HCT116 (cell line): ENCODE measurements at regions not wholly inside any gene's neighbourhood (a gene's known extent, or its start where the extent isn't known, plus 50 kb on each side); places are given as distances from the start of the nearest gene placed in this dataset.
A peak's percentile ranks its signal among the peaks of the same experiment; 100 is the strongest.

Experiments
- ATAC-seq: fragments of 200-7000 bp; cut with Tn5 transposase; 2 replicates; pipeline ENCODE4 v1.9.1; 2020; ENCODE audit warnings: mild to moderate bottlenecking, moderate library complexity
- BruUV-seq: library from RNA; stranded (reverse); fragments of 400-500 nt; replicated peaks from 2 replicates; lab custom pipeline; 2021; lab: Mats Ljungman, UMichigan
- CTCF ChIA-PET: fragments of 300-600 bp; sonication (Branson Sonifier 250); formaldehyde crosslinking; loops from one replicate; lab custom pipeline; 2021; ENCODE audit warnings: antibody characterized with exemption; lab: Charles Lee
- POLR2A ChIA-PET: fragments of 300-600, 350-600 bp; sonication (Branson Sonifier 250); formaldehyde crosslinking; loops from one replicate; lab custom pipeline; 2021; ENCODE audit warnings: antibody characterized with exemption; lab: Charles Lee
- RAD21 ChIA-PET, 2 experiments: fragments of 300-600 bp; sonication (Branson Sonifier 250); formaldehyde crosslinking; loops; one replicate each; lab custom pipeline; 2023; ENCODE audit warnings: low total read pairs in 2 of 2; ENCODE audit not compliant: uncharacterized antibody in 2 of 2, unreplicated experiment in 2 of 2, low non-redundant PET in 1 of 2; lab: Charles Lee
- DNase-seq: peaks from one replicate; pipeline ENCODE4 v3.0.0-alpha.2; 2010; ENCODE audit warnings: low read depth, low spot score
- H2AFZ ChIP-seq: fragments of 200-600 bp; shearing (Covaris generic), sonication (generic); 2 replicates; pipeline ENCODE4 v1.6.1; 2017; ENCODE audit warnings: low read depth, mixed run types, mixed read lengths, antibody characterized with exemption, low read length; ENCODE audit not compliant: poor library complexity, severe bottlenecking
- H3K27ac ChIP-seq: 2 replicates; pipeline ENCODE4 v1.5.1; 2012; ENCODE audit warnings: low read depth, low read length
- H3K27me3 ChIP-seq: fragments of 200-600 bp; sonication (generic); 2 replicates; pipeline ENCODE4 v1.6.1; 2016; ENCODE audit warnings: mixed run types, low read length, mixed read lengths; ENCODE audit not compliant: insufficient read depth
- H3K36me3 ChIP-seq, 2 experiments: fragments of 200-500 bp in 1 of 2; fragments of 200-600 bp in 1 of 2; sonication (Bioruptor generic) in 1 of 2; sonication (generic) in 1 of 2; 2 replicates each; pipeline versions ENCODE4 v1.5.1 to v1.6.1; 2014 to 2016; ENCODE audit warnings: low read length in 2 of 2, inconsistent platforms in 1 of 2, mixed read lengths in 1 of 2, mixed run types in 1 of 2; ENCODE audit not compliant: insufficient read depth in 2 of 2, control insufficient read depth in 1 of 2
- H3K4me1 ChIP-seq, 2 experiments: fragments of 200-600 bp in 1 of 2; sonication (generic) in 1 of 2; 2 replicates each; pipeline versions ENCODE4 v1.5.1 to v1.6.1; 2012 to 2017; ENCODE audit warnings: low read length in 2 of 2, inconsistent platforms in 1 of 2, mild to moderate bottlenecking in 1 of 2, mixed read lengths in 1 of 2, mixed run types in 1 of 2, moderate library complexity in 1 of 2; ENCODE audit not compliant: insufficient read depth in 2 of 2, control insufficient read depth in 1 of 2
- H3K4me2 ChIP-seq: fragments of 200-600 bp; sonication (generic); 2 replicates; pipeline ENCODE4 v1.6.1; 2017; ENCODE audit warnings: mixed run types, low read length, mixed read lengths
- H3K4me3 ChIP-seq, 2 experiments: fragments of 200-600 bp in 1 of 2; sonication (generic) in 1 of 2; replicated peaks in 1 of 2; 2 replicates each; pipeline ENCODE4 v1.5.1; 2011 to 2016; ENCODE audit warnings: low read length in 2 of 2, control low read depth in 1 of 2, low read depth in 1 of 2, mild to moderate bottlenecking in 1 of 2, mixed read lengths in 1 of 2, mixed run types in 1 of 2
- H3K79me2 ChIP-seq: fragments of 200-600 bp; sonication (generic); 2 replicates; pipeline ENCODE4 v1.6.1; 2017; ENCODE audit warnings: mild to moderate bottlenecking, mixed run types, low read length, moderate library complexity, mixed read lengths; ENCODE audit not compliant: insufficient read depth
- H3K9ac ChIP-seq: fragments of 200-600 bp; sonication (generic); 2 replicates; pipeline ENCODE4 v1.6.1; 2016; ENCODE audit warnings: low read length, mixed read lengths
- H3K9me2 ChIP-seq: fragments of 200-600 bp; sonication (generic), shearing (Covaris generic); 2 replicates; pipeline ENCODE4 v1.6.1; 2017; ENCODE audit warnings: mixed run types, mild to moderate bottlenecking, moderate library complexity; ENCODE audit not compliant: insufficient read depth
- H3K9me3 ChIP-seq, 2 experiments: fragments of 200-500 bp in 1 of 2; fragments of 200-600 bp in 1 of 2; sonication (Bioruptor generic) in 1 of 2; sonication (generic) in 1 of 2; 2 replicates each; pipeline ENCODE4 v1.6.1; 2014 to 2017; ENCODE audit warnings: low read length in 2 of 2, mixed read lengths in 2 of 2, inconsistent platforms in 1 of 2, low read depth in 1 of 2, mild to moderate bottlenecking in 1 of 2, mixed run types in 1 of 2, moderate library complexity in 1 of 2; ENCODE audit not compliant: control insufficient read depth in 1 of 2, insufficient read depth in 1 of 2
- H4K20me1 ChIP-seq: fragments of 200-600 bp; sonication (generic), shearing (Covaris generic); 2 replicates; pipeline ENCODE4 v1.6.1; 2017; ENCODE audit warnings: mixed run types, mild to moderate bottlenecking, moderate library complexity; ENCODE audit not compliant: insufficient read depth
- CBX3 ChIP-seq: IDR thresholded peaks from 2 replicates; pipeline ENCODE4 v1.6.1; 2012; ENCODE audit warnings: low read depth
- CTCF ChIP-seq, 3 experiments: fragments of 200-600 bp in 1 of 3; sonication (generic) in 1 of 3; IDR thresholded peaks in 2 of 3; conservative IDR thresholded peaks in 1 of 3; 2 replicates each; pipeline ENCODE4 v1.5.1; 2012 to 2017; ENCODE audit warnings: low read depth in 2 of 3, low read length in 2 of 3, antibody characterized with exemption in 1 of 3, borderline replicate concordance in 1 of 3, control low read depth in 1 of 3, mild to moderate bottlenecking in 1 of 3, mixed read lengths in 1 of 3, mixed run types in 1 of 3, moderate library complexity in 1 of 3; ENCODE audit not compliant: insufficient read depth in 1 of 3
- EZH2 ChIP-seq: fragments of 200-600 bp; sonication (generic); IDR thresholded peaks from 2 replicates; pipeline ENCODE4 v1.6.1; 2017; ENCODE audit warnings: antibody characterized with exemption, mixed run types
- RAD21 ChIP-seq: IDR thresholded peaks from 2 replicates; pipeline ENCODE4 v1.6.1; 2012; ENCODE audit warnings: low read depth, mild to moderate bottlenecking
- REST ChIP-seq: IDR thresholded peaks from 2 replicates; pipeline ENCODE4 v1.6.1; 2012; ENCODE audit warnings: low read depth
- YY1 ChIP-seq: IDR thresholded peaks from 2 replicates; pipeline ENCODE4 v1.6.1; 2011; ENCODE audit warnings: low read length, low read depth, moderate library complexity, mild to moderate bottlenecking; ENCODE audit not compliant: insufficient replicate concordance; ENCODE audit errors: extremely low read depth
- ZFX ChIP-seq: fragments of 450-650 bp; IDR thresholded peaks from 2 replicates; pipeline ENCODE4 v1.6.1; 2017
- intact Hi-C: fragments of 100-400 bp; cut with micrococcal nuclease; formaldehyde crosslinking; loops from 2 replicates; pipeline ENCODE4 v1.10.0; 2022

GRCh38 chr3:25910105-25910504 is 120.2 kb downstream of the OXSM start:
- CTCF ChIA-PET: no interaction called here
- H3K4me3 ChIP-seq: no peak overlapping the region
- no peak overlapping the region for H2AFZ ChIP-seq
- no peaks in the 10 kb centered on the region for H3K9me3 ChIP-seq
- H3K9ac ChIP-seq: no peak overlapping the region
- H3K4me1 ChIP-seq: no peaks in the 10 kb centered on the region
- POLR2A ChIA-PET: no interaction called here
- RAD21 ChIA-PET: no interaction called here
- intact Hi-C loops: loop anchor here (5.0 kb wide), 1 partner anchor 263 kb away; no protein-coding TSS in a partner anchor
- peaks cover 16% of the 10 kb centered on the region for H3K27me3 ChIP-seq
- TF ChIP-seq EZH2 (no peak), CBX3 (no peak), REST (no peak), YY1 (no peak), ZFX (no peak)
- DNase-seq: no peak
- H4K20me1 ChIP-seq: no peaks in the 10 kb centered on the region
- ATAC-seq: no peak
- H3K9me2 ChIP-seq: no peaks in the 10 kb centered on the region
- no TSS peak for BruUV-seq
- no peak overlapping the region for H3K4me2 ChIP-seq
- H3K27ac ChIP-seq: no peak overlapping the region
- H3K79me2 ChIP-seq: no peaks in the 10 kb centered on the region
- H3K36me3 ChIP-seq: no peaks in the 10 kb centered on the region

- Histone ChIP-seq H3K27ac (no peak overlapping the region), H3K4me2 (no peak overlapping the region), H3K4me1 (no peaks in the 10 kb centered on the region), H4K20me1 (no peaks in the 10 kb centered on the region), H3K36me3 (no peaks in the 10 kb centered on the region), H2AFZ (no peak overlapping the region), H3K4me3 (no peak overlapping the region), H3K79me2 (no peaks in the 10 kb centered on the region), H3K9ac (no peak overlapping the region), H3K9me3 (no peaks in the 10 kb centered on the region), H3K9me2 (no peaks in the 10 kb centered on the region), H3K27me3 (peaks cover 13% of the 10 kb centered on the region; the same call in 1 of the 2 replicates)
- TF ChIP-seq YY1 (no peak), CTCF (IDR thresholded peaks at IDR 0.05 in 2 of 3, conservative IDR thresholded peaks at IDR 0.05 in 1 of 3; ENCODE audit: borderline replicate concordance in 1 of 3, insufficient read depth in 1 of 3, low read depth in 2 of 3, low read length in 2 of 3) (peak in 2 of 3 experiments; percentile 70 to 82; a peak in 4 of 6 replicates), RAD21 (peak; percentile 43)
- BruUV-seq: no TSS peak
- RAD21 ChIA-PET: no interaction called here
- ATAC-seq: peak; percentile 80
- CTCF ChIA-PET: interaction anchor here (0.7 kb wide), 1 partner anchor 54 kb away, joined by 3 read pairs; no protein-coding TSS in a partner anchor
- DNase-seq: peak; percentile 39
- POLR2A ChIA-PET: no interaction called here
- intact Hi-C loops: loop anchor here (5.0 kb wide), 1 partner anchor 264 kb away; no protein-coding TSS in a partner anchor
Measured at GRCh38 chr3:25910997-25911396, 121.1 kb downstream of the OXSM start.
